22Rv1 (cell line): ENCODE measurements at regions not wholly inside any gene's neighbourhood (a gene's known extent, or its start where the extent isn't known, plus 50 kb on each side); places are given as distances from the start of the nearest gene placed in this dataset.

Experiments used
- ZFX ChIP-seq: fragments of 450-650 bp; IDR thresholded peaks from 2 replicates; pipeline ENCODE4 v1.6.1; 2017; ENCODE audit warnings: antibody characterized with exemption, borderline replicate concordance
- TF ChIP-seq, protein P1 (sequence below): fragments of 450-650 bp; IDR thresholded peaks from 2 replicates; pipeline ENCODE4 v1.5.1; 2017; ENCODE audit warnings: mild to moderate bottlenecking

DNA sequence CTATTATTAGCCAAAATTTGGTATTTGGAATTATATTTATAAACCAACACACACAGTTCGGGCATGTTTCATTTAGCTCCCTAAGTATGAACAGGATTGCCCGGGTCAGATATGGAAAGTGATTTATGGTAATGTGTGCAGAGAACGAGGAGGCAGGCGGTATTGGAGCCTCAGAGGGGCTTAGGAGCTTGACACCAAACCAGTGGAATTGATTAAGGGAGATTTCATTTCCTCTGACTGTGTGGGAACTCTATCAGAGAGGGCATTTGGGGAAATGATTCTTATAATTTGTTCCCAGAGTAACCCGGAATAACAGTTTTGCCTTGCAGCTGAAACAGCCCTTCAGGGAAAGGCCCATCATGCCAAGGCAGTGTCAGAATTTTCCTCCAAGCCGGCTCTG lies 115.1 kb upstream of the SPTLC3 start:
- TF ChIP-seq, protein P1, sequence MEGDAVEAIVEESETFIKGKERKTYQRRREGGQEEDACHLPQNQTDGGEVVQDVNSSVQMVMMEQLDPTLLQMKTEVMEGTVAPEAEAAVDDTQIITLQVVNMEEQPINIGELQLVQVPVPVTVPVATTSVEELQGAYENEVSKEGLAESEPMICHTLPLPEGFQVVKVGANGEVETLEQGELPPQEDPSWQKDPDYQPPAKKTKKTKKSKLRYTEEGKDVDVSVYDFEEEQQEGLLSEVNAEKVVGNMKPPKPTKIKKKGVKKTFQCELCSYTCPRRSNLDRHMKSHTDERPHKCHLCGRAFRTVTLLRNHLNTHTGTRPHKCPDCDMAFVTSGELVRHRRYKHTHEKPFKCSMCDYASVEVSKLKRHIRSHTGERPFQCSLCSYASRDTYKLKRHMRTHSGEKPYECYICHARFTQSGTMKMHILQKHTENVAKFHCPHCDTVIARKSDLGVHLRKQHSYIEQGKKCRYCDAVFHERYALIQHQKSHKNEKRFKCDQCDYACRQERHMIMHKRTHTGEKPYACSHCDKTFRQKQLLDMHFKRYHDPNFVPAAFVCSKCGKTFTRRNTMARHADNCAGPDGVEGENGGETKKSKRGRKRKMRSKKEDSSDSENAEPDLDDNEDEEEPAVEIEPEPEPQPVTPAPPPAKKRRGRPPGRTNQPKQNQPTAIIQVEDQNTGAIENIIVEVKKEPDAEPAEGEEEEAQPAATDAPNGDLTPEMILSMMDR, result no peak
- no peak for TF ChIP-seq ZFX
